Heart right ventricle (tissue), 16 donors: ENCODE measurements at regions not wholly inside any gene's neighbourhood (a gene's known extent, or its start where the extent isn't known, plus 50 kb on each side); places are given as distances from the start of the nearest gene placed in this dataset.

Experiments used
- ATAC-seq, 8 donors: fragments of 200-7000 bp; cut with Tn5 transposase; one replicate each; pipeline ENCODE4 v1.9.1; 2020; ENCODE audit warnings: mild to moderate bottlenecking in 8 of 8, moderate library complexity in 8 of 8, moderate number of reproducible peaks in 1 of 8
- DNase-seq, 2 donors: peaks; one replicate each; pipeline ENCODE4 v3.0.0-alpha.2; 2020
- H3K27ac ChIP-seq, 10 donors: fragments of 200-600 bp; sonication (generic) in 2 of 10; one replicate each; pipeline versions ENCODE4 v1.5.0 to v1.8.0; 2020 to 2022; ENCODE audit warnings: mild to moderate bottlenecking in 3 of 10
- H3K27me3 ChIP-seq, 7 donors: fragments of 200-600 bp; one replicate each; pipeline ENCODE4 v1.8.0; 2021 to 2022; ENCODE audit warnings: mild to moderate bottlenecking in 2 of 7
- H3K36me3 ChIP-seq, 9 donors: fragments of 200-600 bp; sonication (generic) in 1 of 9; one replicate each; pipeline versions ENCODE4 v1.5.0 to v1.8.0; 2020 to 2022; ENCODE audit warnings: mild to moderate bottlenecking in 2 of 9
- H3K4me1 ChIP-seq, 9 donors: fragments of 200-600 bp; sonication (generic) in 1 of 9; one replicate each; pipeline versions ENCODE4 v1.5.0 to v1.8.0; 2020 to 2022; ENCODE audit warnings: mild to moderate bottlenecking in 4 of 9
- H3K4me3 ChIP-seq, 10 donors: fragments of 200-600 bp; sonication (generic) in 2 of 10; one replicate each; pipeline versions ENCODE4 v1.5.0 to v1.8.0; 2020 to 2022; ENCODE audit warnings: mild to moderate bottlenecking in 7 of 10, moderate library complexity in 2 of 10
- H3K9me3 ChIP-seq, 11 donors: fragments of 200-600 bp in 10 of 11; sonication (generic) in 2 of 11; one replicate each; pipeline versions ENCODE4 v1.5.0 to v1.8.0; 2013 to 2022; ENCODE audit warnings: mild to moderate bottlenecking in 2 of 11, control low read depth in 1 of 11, moderate library complexity in 1 of 11
- CTCF ChIP-seq, 9 donors: fragments of 200-600 bp; sonication (generic) in 2 of 9; IDR thresholded peaks; one replicate each; pipeline versions ENCODE4 v1.5.0 to v1.8.0; 2021 to 2022; ENCODE audit warnings: antibody characterized with exemption in 9 of 9, mild to moderate bottlenecking in 5 of 9, moderate library complexity in 1 of 9
- WGBS, 2 donors: extraction: QIAGEN DNeasy Blood & Tissue Kit; methylation state at CpG; one replicate each; pipeline ENCODE4 v1.1.7; 2013; ENCODE audit warnings: inconsistent platforms in 1 of 2; 5-methylcytosine and 5-hydroxymethylcytosine counted together
- intact Hi-C, 10 donors: fragments of 100-400 bp; cut with DNase I; formaldehyde crosslinking; loops; one replicate each; pipeline versions ENCODE4 v1.11.1 to v1.14.2; 2022
- donor health status: Arrhythmogenic right ventricular cardiomyopathy.
- donor health status: ischemic (EF 13 %, LVEDD 7.1; RV severe dilation, severe dysfunction).
- donor health status: healthy with polysubstance abuse.
- donor health status: DM: no; HTN: yes; CAD: no.
- donor health status: DM: no; HTN: no; CAD: no.
- donor health status: ischemic (EF 25% LVEDD 6.9; RV normal size, moderate dysfunction).
- donor health status: ischemic (EF 25% LVEDD 5.7; RV mildly dilated, moderate dysfunction).
- donor health status: healthy.
- donor health status: DM: yes; HTN: yes; CAD: no.
- donor health status: Ischemic cardiomyopathy.
- donor health status: ischemic (EF 35%, LVEDD 5.7; RV mildly dilated, moderate dysfunction).
- donor health status: nonischemic (EF 11% LVEDD 7.7; RV severe dilation, severe dysfunction).
- donor health status: DM: yes; HTN: yes; CAD: no.
- donor health status: PGD.
- donor health status: ischemic (EF 29% LVEDD 5.4; RV normal size, mild dysfunction).
- donor health status: nonischemic (EF 23%, LVEDD 6.1; RV moderate dilation, normal function).

DNA sequence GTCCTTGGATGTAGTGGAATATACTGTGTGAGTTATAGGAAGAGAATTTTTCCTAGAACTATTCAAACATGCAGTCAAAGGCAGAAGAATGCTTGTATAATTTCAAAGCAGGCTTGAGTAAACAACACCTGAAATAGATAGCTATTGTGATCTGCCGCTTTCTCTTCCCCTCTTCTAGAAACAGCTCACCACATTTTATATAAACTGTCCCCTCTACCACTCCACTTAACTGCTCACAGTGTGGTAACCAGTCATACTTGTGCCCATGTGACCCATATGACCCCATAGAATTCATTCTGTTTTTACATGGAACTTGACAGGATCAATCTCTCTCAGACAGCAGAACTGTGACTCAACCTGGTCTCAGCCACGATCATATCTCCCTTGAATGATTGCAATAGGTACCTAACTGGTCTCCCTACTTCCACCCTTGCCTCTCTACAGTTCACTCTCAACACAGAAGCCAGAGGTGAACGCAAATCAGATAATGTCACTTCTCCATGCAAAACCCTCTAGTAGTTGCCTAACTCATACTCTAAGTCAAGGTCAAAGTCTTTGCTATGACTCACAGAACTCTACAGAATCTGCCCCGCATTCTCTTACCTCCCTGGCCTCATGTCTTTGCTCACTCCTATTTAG lies 85.6 kb upstream of the EFHC2 start:
- Histone ChIP-seq H3K9me3 (no peaks in the 10 kb centered on the region), H3K36me3 (no peaks in the 10 kb centered on the region), H3K4me3 (no peak overlapping the region), H3K27ac (no peak overlapping the region), H3K4me1 (no peaks in the 10 kb centered on the region), H3K27me3 (peaks cover 0 to 33% (median 0%) of the 10 kb centered on the region in 7 donors)
- WGBS, 2 donors, result 85 to 91% methylated on average over 4 of the region's 4 CpGs
- intact Hi-C loops, result no loop called here
- DNase-seq, result no peak
- TF ChIP-seq CTCF (IDR thresholded peaks at IDR 0.05), result no peak
- no peak for ATAC-seq

GRCh38 chrX:44422631-44423030 lies 79.2 kb upstream of the EFHC2 start:
- H3K9me3 ChIP-seq, result no peaks in the 10 kb centered on the region
- H3K36me3 ChIP-seq, result no peaks in the 10 kb centered on the region
- no peak for TF ChIP-seq CTCF (IDR thresholded peaks at IDR 0.05)
- H3K27me3 ChIP-seq, result peaks cover 0 to 49% (median 0%) of the 10 kb centered on the region in 7 donors
- no peak overlapping the region for H3K27ac ChIP-seq
- WGBS, 2 donors, result 75 to 93% methylated on average over 1 of the region's 1 CpG
- intact Hi-C loops, result no loop called here
- DNase-seq (no peak), ATAC-seq (no peak)
- H3K4me3 ChIP-seq, result no peak overlapping the region
- H3K4me1 ChIP-seq, result no peaks in the 10 kb centered on the region

DNA sequence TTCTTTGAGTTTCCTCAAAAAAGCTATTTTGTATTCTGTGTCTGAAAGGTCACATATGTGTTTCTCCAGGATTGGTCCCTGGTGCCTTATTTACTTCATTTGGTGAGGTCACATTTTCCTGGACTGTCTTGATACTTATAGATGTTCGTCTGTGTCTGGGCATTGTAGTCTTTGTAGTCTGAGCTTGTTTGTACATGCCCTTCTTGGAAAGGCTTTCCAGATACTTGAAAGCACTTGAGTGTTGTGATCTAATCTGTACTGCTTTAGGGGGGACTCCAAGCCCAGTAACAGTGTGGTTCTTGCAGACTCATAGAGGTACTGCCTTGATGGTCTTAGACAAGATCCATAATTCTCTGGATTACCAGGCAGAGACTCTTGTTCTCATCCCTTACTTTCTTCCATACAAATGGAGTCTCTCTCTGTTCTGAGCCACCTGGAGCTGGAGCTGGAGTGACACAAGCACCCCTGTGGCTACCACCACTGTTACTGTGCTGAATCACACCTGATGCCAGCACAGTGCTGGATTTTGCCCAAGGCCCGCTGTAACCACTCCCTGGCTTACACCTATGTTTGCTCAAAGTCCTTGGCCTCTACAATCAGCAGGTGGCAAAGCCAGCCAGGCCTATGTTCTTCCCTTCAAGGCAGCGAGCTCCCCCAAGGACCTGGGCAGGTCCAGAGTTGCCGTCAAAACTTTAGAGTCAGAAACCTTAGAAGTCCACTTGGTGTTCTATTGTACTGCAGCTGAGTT lies 72.3 kb upstream of the EFHC2 start:
- Histone ChIP-seq H3K4me1 (no peaks in the 10 kb centered on the region), H3K36me3 (no peaks in the 10 kb centered on the region), H3K27me3 (peaks cover 0 to 32% (median 0%) of the 10 kb centered on the region in 7 donors), H3K9me3 (no peaks in the 10 kb centered on the region), H3K27ac (no peak overlapping the region), H3K4me3 (no peak overlapping the region)
- DNase-seq (no peak), ATAC-seq (no peak)
- no peak for TF ChIP-seq CTCF (IDR thresholded peaks at IDR 0.05)
- intact Hi-C loops, result loop anchor here in 1 of 10 donors (1.0 kb wide), 1 partner anchor 28 kb away; no protein-coding TSS in a partner anchor
- 88 to 90% methylated on average over 4 of the region's 4 CpGs for WGBS, 2 donors

DNA sequence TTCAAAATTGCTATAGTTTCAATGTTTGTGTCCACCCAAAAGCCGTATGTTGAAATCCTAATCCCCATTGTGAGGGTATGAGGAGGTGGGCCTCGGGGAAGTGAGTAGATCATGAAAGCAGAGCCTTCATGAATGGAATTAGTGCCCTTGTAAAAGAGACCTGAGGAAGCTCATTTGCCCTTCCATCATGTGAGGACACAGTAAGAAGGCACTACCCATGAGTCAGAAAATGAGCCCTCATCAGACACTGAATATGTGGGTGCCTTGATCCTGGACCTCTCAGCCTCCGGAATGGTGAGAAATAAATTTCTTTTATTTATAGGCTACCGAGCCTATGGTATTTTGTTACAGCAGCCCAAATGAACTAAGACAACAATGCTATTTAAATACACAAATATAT lies 57.7 kb upstream of the EFHC2 start:
- no peaks in the 10 kb centered on the region for H3K36me3 ChIP-seq
- H3K27me3 ChIP-seq, result peaks cover 0 to 12% (median 0%) of the 10 kb centered on the region in 7 donors
- H3K9me3 ChIP-seq, result peaks cover 0 to 14% (median 5%) of the 10 kb centered on the region in 11 donors
- DNase-seq (no peak), ATAC-seq (no peak)
- no peak overlapping the region for H3K4me3 ChIP-seq
- TF ChIP-seq CTCF (IDR thresholded peaks at IDR 0.05), result no peak
- H3K27ac ChIP-seq, result no peak overlapping the region
- intact Hi-C loops, result no loop called here
- WGBS, 2 donors, result 88 to 92% methylated on average over 4 of the region's 4 CpGs
- H3K4me1 ChIP-seq, result no peaks in the 10 kb centered on the region
